ENCODE measurements at regions not wholly inside any gene's neighbourhood (a gene's known extent, or its start where the extent isn't known, plus 50 kb on each side); places are given as distances from the start of the nearest gene placed in this dataset.

- TF ChIP-seq CTCF (IDR thresholded peaks at IDR 0.05) (no peak), POLR2A (IDR thresholded peaks at IDR 0.05) (no peak)
These were observed 82.5 kb downstream of the OAT start for GRCh38 chr10:124336186-124336585.
